Cardiac septum (tissue), 1 donor: ENCODE measurements at regions not wholly inside any gene's neighbourhood (a gene's known extent, or its start where the extent isn't known, plus 50 kb on each side); places are given as distances from the start of the nearest gene placed in this dataset.
"Not testable (repeated sequence)": the region's sequence is repeated elsewhere in the genome, so short reads cannot be mapped to it uniquely, and the experiment has no call there.

ENCODE experiments used
- DNase-seq: peaks from one replicate; pipeline ENCODE4 v3.0.0-alpha.2; 2020; ENCODE audit warnings: low spot score
- intact Hi-C: fragments of 100-400 bp; cut with DNase I; formaldehyde crosslinking; loops from one replicate; pipeline ENCODE4 v1.14.0; 2022
- donor health status: DM: no; HTN: no; CAD: no.

DNA sequence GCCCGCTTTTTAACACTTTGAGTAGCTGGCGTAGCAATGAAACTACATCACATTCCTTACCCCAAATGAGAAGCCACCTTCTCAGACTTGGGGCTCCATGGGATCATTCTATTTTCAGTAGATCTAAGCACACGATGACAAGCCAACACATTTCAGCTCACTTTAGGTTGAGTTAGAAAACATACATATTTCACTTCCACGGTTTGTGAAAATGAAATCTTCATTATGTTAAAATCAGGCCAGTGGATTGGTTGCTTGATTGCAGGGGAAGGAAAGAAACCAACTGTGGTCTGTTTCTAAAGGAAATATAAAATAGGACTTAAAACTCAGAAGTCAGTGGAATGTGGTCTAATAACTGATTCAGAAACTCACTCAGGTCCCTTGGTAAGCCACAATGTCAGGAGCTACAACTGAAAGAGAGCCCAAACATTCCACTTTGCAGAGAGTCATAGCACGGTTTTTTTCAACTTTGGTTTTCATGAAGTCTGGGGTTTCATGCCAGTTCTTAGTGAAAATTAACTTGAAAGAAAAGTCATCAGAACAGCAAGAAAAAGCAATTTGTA lies 82.3 kb upstream of the TIAM1 start:
- no peak for DNase-seq
- intact Hi-C loops = no loop called here

DNA sequence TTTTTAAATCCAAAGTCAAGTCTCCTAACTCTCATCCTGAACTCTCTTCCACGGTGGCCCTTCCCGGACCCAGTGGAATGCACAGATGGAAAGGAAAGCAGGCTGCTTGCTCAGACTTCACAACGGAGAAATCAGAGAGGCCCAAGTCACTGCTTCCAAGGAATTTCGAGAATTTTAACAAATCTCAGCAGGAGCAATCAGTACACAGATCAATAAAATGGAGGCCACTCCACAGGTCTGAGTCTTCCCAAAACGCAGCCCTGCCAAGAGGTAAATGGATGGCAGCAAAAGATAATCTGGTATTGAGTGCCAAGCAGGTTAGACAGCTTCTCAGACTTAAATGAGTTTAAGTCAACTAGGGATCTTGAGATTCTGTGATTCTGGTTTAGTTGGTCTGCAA lies 81.1 kb upstream of the TIAM1 start:
- DNase-seq = no peak
- intact Hi-C loops = no loop called here

DNA sequence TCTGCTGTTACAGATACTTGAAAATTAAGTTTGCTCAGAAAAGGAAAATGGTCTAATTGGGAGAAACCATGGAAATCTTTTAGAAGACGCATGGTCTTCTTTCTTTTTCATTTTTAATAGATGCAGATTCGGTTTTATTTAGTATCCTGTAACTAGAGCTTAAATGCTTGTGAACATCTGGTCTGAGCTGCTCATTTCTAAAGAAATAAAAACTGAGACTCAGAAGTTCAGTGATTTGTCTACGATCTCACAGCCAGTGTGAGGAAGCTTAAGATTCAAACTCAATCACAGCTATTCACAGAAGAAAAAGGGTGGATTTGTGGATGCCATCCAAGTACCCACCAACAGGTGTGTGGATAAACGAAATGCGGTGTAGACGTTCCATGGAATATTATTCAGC lies 80.0 kb upstream of the TIAM1 start:
- DNase-seq = no peak
- intact Hi-C loops = no loop called here

DNA sequence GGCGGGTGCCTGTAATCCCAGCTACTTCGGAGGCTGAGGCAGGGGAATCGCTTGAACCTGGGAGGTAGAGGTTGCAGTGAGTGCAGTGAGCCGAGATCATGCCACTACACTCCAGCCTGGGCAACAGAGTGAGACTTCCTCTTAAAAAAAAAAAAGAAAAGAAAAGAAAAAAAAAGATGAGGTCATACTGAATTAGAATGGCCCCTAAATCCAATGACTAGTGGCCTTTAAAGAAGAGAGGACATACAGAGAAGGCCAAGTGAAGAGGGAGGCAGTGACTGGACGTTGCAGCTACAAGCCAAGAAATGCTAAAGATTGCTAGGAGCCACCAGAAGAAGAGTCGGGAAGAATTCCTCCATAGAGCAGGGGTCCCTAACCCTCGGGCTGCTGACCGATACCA lies 76.9 kb upstream of the TIAM1 start:
- DNase-seq = no peak
- intact Hi-C loops = no loop called here

DNA sequence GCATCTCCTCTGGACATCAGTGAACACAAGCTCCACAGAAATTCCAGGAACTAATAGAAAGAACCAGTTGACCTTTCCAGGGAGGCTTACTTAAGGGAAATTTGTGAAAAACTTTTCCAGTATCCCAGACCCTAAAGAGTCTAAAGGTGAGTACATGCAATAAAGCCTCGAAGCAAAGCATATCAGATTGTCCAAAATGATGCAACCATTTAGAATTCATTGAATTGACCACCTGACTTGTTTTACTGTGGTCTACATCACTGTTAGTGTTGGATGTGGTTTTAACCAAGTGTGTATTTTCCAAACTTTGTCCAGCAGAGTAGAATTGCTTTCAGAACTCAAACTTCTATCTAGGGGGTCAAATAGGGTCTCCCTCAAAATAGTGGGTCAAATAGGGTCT lies 76.3 kb upstream of the TIAM1 start:
- intact Hi-C loops = no loop called here

DNA sequence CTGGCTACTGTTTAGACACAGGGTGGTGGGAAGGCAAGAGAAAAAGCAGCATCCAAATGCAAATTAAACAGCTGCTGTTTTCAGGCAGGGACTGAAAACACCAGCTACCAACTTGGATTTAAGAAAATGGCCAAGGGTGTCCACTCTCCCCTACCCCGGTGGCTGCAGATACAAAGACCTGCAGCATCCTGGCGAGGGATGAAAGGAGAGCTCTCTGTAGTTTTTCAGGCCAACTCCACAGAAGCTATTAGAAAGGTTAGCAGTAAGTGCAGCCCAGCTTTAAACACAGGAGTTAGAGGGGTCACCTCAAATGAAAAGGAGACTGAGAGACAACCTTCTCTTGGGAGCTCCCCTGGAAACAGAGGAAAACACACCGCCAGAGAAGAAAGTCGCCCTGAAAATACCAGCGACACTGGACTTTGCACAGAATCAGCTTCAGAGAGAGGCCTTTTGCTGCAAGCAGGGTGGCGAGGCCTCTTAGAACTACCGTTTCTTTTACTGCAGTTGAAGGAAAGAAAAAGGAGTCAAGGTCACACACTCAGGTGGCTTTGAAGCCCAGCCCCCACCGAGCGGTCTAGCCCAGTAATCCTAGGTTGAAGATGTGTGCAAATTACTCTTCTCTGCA lies 74.4 kb upstream of the TIAM1 start:
- intact Hi-C loops = no loop called here
- DNase-seq = no peak

More for the DNA sequence above, 76.3 kb upstream of the TIAM1 start:
- no peak for DNase-seq

DNA sequence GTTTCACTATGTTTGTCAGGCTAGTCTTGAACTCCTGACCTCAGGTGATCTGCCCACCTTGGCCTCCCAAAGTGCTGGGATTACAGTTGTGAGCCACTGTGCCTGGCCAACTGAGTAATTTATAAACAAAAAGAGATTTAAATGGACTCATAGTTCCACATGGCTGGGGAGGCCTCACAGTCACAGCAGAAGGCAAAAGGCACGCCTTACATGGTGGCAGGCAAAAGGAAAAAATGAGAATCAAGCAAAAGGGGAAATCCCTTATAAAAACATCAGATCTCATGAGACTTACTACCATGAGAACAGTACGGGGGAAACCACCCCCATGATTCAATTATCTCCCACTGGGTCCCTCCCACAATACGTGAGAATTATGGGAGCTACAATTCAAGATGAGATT lies 73.2 kb upstream of the TIAM1 start:
- DNase-seq, intact Hi-C loops: not testable (repeated sequence)

DNA sequence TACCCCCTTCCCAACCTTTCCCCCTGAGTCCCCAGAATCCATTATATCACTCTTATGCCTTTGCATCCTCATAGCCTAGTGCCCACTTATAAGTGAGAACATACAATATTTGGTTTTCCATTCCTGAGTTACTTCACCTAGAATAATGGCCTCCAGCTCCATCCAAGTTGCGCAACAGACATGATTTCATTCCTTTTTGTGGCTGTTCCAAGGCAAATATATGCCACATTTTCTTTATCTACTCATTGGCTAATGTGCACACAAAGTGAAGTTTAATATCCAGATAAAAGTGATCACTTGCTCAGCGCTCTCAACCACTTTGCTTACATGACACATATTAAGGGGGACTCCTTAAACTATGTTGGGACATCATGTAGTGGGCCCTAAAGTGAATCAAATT lies 72.4 kb upstream of the TIAM1 start:
- DNase-seq = no peak
- intact Hi-C loops = no loop called here

DNA sequence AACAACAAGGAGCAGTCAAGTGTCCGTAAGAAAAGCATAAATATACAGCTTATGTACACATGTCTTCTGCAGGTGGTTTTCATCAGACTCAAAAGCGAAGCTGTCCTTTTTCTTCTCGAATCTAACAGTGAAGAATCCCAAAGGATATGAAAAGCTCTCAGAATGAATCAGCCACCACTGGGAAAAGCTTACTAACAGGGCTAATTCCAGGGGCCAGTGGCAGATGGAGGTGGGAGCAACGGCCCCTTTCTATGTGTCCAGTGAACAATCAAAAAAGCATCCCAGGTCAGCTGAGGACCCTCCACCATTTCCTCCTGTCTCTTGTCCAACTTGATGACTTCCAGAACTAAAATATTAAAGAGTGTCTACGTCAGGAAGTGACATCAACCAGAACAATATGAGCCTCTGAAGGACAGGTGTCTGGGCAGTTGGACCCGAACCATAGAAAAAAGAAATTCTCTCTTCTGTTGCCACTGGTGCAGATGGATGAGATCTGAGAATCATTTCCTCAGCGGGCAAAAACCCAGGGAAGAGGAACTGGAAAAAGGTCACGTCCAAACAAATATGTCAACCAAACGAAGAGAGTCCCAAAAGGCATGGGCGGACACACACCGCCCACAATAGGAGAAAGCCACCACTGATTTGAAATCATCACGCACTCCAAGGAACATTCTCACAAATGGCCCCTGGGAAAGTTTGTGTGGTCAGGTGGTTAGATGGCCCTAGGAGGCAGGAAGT lies 70.4 kb upstream of the TIAM1 start:
- intact Hi-C loops = no loop called here

DNA sequence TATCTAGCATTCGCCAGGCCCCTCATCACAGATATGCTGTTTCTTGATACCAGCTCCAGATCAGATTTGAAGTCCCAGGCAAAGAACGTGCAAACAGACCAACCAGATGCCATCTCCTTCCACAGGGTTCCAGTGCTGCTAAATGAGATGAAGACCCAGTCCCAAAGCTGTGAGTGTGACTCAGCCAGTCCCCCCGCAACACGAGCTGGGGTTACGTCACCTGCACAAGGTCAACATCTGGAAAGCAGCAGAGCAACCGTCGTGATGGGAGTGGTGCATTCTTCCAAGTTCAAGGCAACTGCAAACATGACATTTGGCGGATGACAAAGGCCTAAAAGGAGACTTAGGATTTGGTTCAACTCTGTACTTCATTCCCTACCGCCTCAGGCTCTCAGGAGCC lies 69.6 kb upstream of the TIAM1 start:
- intact Hi-C loops = no loop called here
- DNase-seq = no peak

More for the DNA sequence above, 70.4 kb upstream of the TIAM1 start:
- no peak for DNase-seq

DNA sequence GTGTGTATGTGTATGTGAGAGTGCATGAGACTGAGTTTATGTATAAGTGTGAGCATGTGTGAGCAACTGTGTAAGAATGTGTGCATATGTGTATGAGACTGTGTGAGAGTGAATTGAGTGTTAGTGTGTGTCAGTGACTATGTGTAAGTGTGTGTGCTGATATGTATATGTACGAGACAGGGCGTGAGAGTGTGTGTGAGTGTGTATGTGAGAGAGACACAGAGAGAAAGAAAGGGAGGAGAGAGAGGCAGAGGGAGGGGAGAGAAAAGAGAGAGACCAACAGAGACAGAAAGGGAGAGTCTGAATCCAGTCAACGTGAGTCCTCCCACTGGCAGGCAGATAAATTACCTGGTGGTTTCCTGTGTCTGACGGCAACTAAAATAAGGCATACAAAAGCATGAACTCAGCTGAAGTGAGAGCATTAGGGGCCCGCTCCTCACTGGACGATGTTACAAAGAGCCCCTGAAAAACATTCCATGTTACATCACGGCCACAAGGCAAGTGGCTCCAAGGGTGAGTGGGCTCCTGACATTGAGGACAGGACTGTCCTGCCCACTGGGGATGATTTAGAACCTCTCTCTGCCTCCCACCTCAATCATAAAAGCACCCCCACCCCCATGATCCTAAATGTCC lies 66.6 kb upstream of the TIAM1 start:
- intact Hi-C loops = no loop called here
- no peak for DNase-seq

DNA sequence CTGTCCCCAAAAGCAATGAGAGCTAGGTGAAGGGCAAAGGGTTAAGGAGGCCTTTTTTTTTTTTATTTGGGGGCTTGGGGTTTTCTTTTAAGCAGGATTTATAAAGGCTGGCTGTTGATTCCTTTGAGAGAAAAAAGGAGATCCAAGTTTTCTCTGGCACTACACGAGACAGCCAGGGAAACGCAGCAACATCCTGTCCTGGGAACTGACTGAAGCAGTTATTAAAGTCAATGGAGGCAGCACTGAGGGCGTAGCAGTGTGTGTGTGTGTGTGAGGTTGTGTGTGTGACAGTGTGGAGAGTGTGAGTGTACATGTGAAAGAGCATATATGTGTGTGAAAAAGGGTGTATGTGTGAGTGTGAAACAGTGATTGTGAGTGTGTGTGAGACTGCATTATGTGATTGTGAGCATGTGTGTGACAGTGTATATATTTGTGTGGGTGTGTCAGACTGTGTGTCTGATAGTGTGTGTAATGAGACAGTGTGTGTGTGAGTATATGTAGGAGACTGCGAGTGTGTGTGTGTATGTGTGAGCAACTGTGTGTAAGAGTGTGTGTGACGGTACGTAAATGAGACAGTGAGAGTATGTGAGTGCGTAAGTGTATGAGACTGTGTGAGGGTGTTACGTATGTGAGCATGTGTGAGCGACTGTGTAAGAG lies 65.9 kb upstream of the TIAM1 start:
- intact Hi-C loops = no loop called here
- no peak for DNase-seq

DNA sequence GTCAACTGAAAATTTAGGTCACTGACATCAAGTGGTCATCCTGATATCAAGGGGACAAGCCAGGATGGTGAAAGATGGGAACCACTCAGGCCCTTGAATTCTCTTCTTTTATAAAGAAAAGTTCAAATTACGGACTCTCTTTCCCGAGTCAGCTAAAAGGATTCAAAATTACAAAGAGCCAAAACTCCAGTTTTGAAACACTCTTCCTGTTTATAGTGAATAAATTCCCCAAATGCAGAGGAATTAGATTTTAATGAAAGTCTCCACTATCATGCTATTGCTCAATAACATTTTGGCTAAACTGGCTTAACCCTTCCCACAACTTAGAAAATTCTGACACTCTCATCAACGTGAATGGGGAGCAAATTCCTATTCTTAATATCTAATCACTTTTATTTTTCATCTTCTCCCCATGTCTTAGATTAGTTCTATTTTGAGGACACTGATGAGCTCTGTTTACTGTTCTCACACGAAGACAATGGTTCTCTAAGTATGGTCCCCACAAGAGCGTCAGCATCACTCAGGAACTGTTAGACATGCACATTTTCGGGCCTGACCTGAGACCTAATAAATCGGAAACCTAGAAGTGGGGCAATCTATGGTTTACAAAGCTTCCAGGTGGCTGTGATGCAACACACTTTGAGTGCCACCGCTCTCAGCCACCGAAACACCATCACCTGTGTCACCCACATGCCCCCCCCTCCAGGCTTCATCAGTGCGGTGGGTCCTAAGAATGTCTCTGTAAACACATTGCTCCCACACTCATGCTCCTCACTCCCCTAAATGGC lies 64.4 kb upstream of the TIAM1 start:
- intact Hi-C loops = no loop called here
- DNase-seq = no peak

DNA sequence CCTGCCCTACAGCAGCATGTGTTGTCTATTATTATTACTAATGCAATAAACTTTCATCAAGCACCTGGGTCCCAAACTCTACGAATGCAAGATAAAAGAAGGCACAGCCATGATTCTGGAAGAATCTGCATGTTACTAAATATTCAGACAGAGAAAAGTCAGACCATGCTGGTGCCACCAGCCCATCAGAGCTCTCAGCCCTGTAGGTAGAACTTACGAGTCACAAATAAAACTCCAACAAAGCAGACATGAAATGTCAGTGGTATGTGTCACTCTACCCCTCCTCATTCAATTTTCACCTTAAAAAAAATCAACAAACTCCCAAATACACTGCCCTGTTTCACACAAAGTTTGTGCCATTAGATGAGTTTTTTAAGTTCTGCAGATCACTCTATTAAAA lies 62.4 kb upstream of the TIAM1 start:
- DNase-seq = no peak
- intact Hi-C loops = no loop called here

DNA sequence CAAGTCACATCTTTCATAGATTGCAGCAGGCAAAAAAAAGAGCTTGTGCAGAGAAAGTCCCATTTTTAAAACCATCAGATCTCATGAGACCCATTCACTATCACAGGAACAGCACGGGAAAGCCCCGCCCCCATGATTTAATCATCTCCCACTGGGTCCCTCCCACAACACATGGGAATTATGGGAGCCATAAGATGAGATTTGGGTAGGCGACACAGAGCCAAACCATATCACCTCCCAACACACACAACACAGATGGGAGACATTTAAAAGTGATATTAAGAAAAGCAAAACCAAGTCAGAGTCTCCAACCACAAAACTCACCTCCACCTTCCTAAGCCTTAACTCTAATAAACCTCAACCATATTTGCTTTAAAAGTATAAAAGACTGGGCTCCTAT lies 61.5 kb upstream of the TIAM1 start:
- intact Hi-C loops = no loop called here
- DNase-seq = no peak

DNA sequence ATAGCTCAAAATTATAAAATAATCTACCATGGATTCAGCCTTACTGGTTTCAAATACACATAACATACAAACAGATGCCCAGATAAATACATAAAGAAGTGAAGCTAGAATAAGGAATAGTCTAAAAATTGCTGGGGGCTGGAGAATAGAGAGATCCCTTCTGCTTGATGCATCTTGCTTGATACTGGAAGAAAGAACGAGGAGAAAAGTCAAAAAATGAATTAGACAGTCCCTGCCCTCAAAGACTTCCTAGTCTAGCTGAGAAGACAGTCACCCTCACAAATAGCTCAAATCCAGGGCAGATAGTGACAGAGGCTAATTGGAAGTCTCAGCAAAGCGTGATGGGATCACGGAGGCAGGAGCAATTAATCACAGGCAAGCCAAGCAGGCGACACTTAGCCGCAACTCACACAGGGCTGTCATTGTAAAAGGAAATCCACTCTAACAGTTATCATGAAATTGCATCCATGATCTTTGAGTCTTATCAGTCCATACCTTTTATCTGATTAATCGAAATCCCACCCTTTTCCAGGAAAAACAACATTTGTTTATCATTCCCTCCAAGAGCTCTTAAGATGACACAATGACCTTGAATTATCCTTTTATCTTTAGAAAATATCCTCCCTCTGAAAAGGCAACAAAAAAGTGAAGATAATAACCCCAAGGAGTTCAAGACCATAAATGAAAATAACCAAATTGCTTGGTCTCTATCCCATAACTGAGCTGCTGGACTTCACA lies 59.7 kb upstream of the TIAM1 start:
- intact Hi-C loops = no loop called here
- no peak for DNase-seq

DNA sequence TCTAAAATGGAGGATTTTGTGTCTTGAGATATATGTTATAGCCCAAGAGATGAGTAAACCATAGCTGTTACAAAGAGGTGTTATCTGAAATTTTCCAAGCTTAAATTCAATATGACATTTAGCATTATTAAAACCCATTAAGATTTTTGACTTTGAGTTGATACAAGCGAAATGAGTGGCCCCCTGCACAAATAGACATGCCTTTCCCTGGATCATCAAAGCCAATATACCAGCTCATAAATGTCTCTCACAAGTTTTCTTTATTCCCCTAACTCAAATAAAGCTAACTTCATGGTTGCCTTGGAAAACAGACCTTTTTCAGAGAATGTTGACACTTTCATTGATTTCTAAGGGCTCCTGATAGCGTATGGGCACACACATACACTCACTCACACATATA lies 55.5 kb upstream of the TIAM1 start:
- intact Hi-C loops = no loop called here
- no peak for DNase-seq

DNA sequence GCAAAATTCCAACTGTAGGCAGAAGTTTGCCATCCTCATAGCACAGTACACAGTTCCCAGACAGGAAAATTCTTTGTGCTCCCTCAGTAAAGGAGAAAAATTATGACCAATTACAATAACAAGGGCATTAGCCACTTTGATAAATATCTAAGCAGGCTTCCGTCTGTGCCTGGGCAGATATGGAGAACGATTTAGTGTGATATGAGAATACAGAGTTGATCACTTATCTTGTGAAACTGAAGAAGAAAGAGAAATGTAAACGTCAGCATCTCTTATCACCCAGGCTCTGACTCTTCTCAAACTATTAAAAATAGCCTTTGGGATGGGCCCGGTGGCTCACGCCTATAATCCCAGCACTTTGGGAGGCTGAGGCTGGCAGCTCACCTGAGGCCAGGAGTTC lies 54.5 kb upstream of the TIAM1 start:
- no peak for DNase-seq
- intact Hi-C loops = no loop called here

DNA sequence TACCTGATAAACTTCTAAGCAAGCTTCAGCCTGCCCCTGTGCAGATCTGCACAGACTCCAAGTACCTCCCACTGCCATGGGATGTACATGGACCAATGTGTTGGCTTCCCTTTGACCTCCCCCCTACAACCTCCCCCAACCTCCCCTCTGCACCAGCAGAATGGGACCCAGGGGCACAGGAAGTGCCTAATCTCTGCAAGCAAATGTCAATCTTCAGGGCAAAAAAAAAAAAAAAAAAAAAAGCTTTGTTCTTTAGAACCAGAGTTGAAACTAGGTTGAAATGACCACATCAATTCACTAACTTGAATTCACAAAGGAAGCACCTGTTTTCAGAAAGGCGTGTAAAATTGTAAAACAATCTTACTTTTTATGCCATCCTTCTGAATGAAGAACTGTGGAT lies 53.9 kb upstream of the TIAM1 start:
- intact Hi-C loops = no loop called here
- no peak for DNase-seq
